DLD1 (cell line): ENCODE measurements at regions not wholly inside any gene's neighbourhood (a gene's known extent, or its start where the extent isn't known, plus 50 kb on each side); places are given as distances from the start of the nearest gene placed in this dataset.
"Not testable (repeated sequence)": the region's sequence is repeated elsewhere in the genome, so short reads cannot be mapped to it uniquely, and the experiment has no call there.

ENCODE experiments used
- in situ Hi-C: cut with HindIII; loops from 2 replicates; pipeline ENCODE4 v1.10.0; 2017; ENCODE audit warnings: low sequenced_read_pairs

DNA sequence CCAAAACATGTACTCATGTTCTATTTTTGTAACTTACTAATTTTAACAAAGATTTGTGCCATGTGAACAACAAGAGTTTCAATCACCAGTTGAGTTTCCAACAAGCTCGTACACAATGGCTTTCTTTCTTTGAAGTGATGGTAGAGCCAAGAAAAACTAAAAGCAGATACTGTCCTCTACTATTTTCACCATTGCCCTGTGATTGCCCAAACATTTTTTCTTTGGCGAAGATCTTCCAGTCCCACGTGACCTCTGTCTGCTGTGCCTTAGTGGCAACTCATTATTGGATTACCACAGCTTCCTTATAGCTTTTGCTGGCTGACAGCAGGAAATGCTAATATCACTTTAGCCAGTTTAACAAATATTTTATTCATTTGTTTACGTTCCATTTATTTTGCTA is 1147.1 kb downstream of the STIM2 start:
- in situ Hi-C loops = no loop called here

DNA sequence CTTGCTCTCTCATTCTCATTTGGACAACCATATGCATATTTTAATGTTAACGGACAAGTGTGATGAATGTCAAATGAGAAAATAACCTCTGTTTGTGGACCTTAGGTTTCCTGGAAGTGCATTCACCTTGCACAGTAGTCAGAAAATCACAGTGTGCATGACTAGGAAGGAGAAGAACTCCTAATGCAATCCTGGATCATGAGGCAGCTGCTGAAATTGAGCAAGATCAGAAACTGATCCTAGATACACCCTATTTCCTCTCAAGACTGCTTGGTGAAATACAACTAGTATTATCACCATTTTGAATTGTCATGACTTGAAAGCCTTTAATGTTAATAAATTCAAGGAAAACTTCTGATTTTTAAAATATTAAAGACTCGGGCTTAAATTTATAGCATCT is 1148.9 kb downstream of the STIM2 start:
- in situ Hi-C loops = no loop called here

DNA sequence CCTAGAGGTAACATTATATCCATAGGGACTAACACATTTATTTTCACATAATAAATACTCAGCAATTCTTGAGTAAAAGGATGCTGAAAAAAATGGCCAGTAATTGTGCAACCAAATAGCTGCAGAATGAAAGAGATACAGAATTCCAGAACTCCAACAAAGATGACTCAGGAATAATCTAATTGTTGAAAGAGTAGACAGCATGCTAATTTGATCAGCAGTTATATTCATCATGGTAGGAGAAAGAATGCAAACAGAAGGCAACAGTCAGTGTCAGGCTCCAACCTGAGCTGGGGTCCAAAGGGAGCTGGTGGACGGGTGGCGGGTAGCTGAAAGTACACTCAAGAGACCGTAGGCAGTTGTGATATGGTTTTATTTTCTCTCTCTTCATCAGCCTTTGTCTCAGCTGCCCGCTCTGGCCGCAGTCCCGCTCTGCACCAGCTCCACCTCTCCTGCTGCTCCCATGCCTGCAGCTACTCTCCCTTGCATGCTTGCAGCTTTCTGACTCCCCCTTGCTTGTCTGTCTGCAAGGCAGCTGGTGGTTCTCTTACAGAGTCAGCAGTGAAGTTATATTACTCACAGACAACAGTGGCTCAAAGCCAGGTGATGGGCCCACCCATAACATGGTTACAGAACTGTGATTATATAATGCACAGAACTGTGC is 1150.1 kb downstream of the STIM2 start:
- in situ Hi-C loops = no loop called here

DNA sequence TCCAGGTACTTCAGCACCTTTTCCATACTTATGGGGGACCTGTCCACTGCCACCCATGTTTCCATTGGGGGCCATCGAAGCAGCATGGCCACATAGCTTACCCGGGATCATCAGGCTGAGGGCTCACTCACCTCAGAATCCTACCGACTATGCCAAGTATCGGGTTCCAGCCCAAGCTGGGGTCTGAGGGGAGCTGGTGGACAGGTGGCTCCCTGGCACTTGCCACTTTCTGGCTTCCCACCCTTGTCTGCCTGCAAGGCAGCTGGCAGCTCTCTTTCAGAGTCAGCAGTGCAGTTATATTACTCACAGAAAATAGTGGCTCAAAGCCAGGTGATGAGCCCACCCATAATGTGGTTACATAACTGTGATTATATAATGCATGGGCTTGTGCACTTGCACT is 1153.8 kb downstream of the STIM2 start:
- in situ Hi-C loops = no loop called here

DNA sequence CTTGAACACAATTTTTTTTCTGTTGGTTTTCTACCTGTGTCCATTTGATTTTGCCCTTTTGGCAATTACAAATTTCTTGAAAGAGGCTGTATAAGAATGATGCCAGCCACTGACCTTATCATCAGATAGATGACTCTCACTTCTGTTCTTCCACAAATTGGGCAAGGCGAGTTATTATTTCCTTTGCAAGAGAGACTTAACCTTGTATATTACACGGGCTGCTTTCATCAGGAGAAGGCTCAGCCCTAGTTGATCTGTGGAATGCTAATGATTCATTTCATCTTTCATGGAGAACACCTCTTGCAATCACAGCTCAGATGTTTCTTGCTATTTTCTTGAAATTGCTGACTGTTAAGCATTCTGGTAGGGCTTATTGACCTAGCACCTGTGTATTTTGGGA is 1155.4 kb downstream of the STIM2 start:
- in situ Hi-C loops = no loop called here

DNA sequence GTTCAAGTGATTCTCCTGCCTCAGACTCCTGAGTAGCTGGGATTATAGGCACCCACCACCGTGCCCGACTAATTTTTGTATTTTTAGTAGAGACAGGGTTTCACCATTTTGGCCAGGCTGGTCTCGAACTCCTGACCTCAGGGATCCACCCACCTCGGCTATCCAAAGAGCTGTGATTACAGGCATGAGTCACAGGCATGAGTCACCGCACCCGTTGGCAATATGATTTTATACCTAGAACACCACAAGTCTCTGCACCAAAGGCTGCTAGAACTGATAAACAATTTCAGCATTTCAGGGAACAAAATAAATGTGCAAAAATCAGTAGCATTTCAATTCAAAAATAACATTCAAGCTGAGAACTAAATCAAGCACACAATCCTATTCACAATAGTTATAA is 1177.6 kb downstream of the STIM2 start:
- in situ Hi-C loops = not testable (repeated sequence)

DNA sequence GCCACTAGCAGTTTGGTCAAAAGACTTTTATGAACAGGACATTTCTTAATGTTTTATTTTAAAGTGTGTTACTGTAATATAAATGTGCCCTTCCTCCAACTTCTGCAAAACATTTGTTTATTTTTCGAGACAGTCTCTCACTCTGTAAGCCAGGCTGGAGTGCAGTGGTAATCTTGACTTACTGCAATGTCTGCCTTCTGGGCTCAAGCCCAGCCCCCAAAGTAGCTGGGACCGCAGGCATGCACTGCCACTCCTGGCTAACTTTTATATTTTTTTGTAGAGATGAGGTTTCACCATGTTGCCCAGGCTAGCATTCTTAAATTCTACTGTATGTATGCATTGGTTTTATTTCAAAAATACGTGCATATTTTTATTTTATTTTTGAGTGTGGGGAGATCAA is 1201.9 kb downstream of the STIM2 start:
- in situ Hi-C loops = no loop called here

DNA sequence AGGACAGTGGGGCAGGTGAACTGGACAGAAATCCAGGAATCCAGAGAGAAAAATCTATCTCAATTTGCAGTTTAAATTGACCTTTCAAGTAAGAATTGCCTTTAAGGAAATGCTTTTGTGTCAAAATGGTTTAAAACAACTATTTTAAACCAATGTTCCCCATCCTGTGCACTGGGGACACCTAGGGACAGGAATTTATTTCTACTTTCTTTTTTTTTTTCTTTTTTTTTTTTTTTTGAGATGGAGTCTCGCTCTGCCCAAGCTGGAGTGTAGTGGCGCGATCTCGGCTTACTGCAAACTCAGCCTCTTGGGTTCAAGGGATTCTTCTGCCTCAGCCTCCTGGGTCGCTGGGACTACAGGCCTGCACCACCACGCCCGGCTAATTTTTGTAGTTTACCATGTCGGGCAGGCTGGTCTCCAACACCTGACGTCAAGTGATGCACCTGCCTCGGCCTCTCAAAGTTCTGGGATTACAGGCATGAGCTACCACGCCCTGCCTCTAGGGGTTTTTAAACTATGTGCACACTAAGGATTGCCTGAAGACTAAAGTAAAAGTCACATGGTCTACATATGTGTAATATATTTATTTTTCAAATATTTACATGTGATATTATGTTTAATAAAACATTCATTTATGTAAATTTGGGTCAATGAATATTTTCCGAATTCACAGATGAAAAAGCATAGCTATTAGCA is 1213.4 kb downstream of the STIM2 start:
- in situ Hi-C loops = no loop called here

DNA sequence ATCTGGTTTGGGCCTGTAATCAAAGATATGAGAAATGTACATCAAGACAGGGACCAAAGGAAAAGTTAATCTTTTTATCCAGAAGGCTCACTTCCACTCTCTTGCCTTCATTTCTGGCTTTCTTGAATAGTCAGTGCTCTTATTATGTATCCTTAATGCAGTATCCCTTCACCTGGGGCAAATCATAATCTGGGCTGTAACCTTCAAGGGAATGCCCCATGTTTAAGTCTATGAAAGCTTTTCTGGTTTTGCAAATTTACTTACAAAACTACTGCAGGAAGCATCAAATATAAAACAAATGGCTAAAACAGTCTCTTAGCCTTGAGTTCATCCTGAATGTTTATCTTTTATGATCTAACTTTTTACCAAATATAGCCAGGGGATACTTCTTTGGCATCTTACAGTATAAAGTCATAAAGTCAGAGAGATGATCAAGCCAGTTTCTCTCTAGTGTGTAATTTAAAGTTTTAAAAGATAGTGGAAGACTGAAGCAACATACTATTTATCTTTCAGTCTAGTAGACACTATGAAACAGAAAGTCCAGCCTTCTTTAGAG is 1214.8 kb downstream of the STIM2 start:
- in situ Hi-C loops = no loop called here

DNA sequence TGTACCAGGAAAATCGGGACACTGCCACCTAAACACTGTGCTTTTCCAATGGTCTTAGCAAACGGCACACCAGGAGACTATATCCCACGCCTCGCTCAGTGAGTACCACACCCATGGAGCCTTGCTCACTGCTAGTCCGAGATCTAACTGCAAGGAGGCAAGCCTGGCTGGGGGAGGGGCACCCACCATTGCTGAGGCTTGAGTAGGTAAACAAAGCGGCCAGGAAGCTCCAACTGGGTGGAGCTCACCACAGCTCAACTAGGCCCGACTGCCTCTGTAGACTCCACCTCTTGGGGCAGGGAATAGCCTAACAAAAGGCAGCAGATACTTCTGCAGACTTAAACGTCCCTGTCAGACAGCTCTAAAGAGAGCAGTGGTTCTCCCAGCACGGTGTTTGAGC is 1216.6 kb downstream of the STIM2 start:
- in situ Hi-C loops = not testable (repeated sequence)

DNA sequence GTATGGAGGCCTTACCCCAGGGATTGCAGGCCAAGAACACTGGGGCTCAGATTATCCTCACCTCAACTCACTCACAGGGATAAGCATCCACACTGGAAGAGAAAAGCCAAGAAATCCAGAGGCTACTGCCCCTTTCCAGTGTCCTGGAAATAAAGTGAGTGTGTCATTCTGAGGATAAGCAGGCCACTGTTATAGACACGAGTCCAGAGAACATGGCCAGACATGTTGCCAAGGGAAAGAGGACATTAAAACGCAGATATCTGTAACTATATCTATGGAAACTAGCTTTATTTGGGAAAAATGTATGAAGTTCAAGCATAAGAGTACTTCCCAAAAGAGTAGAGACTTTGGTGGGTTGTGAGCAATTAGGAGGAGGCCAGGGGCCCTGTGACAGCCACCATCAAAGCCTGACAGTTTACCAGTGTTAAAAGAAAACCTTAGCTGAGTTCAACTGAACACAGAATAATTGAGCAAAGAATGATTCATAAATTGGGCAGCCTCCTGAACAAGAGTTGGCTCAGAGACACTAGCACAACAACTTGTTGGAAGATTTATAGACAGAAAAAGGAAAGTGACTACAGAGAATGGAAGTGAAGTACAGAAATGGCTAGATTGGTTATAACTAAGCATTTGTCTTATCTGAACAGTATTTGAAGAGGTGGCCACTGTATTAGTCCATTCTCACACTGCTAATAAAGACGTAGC is 1222.2 kb downstream of the STIM2 start:
- in situ Hi-C loops = no loop called here

DNA sequence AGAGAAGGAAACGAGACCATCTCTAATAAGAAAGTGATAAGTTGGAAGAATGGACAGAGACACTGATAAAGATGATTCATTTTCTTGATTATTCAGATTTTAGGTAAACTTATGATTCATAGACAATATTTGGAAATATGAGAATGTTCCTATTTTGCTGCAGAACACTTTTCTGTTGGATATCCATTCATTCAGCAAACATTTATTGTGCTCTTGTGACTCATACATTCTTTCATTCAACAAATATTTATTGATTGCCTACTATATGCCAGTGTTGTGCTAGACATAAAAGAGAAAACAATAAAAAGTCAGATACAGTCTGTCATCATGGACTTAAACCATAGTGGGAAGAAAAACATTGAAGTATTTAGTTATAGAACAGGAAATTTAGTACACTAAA is 1232.0 kb downstream of the STIM2 start:
- in situ Hi-C loops = no loop called here

DNA sequence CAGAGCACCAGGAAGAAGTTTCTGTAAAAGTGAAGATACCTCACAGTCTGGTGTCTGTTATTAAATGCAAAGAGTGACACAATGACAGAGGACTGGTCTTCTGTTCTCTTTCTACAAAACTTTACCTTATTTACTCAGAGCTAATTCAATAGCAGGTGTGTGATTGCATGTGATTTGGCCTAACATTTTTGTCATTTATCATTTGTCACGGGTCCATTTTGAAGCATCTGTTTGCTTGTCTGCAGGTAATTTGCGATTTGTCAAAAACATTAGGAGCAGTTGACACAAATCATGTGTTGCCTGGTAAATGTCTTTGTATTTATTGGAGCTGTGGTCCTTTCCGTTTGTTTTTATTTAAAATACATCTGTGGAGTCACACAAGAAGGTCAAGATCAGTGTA is 1232.4 kb downstream of the STIM2 start:
- in situ Hi-C loops = no loop called here

DNA sequence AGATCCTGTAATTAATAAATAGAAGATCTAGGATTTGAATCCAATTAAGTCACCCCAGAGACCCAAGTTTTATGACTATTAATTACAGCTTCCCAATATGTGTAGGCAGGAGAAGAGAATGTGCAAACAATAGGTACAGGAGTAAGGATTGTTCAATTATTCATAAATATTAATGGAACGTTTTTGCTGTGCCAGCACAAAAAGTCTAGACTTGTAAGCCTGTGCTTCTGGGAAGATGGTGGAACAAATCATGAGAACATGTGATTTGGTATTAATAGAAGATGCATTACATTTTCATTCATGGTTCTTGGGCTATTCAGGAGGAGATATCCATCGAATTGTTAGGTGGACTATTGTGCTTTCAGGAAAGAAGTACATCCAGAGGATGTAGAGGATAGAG is 1240.9 kb downstream of the STIM2 start:
- in situ Hi-C loops = no loop called here

DNA sequence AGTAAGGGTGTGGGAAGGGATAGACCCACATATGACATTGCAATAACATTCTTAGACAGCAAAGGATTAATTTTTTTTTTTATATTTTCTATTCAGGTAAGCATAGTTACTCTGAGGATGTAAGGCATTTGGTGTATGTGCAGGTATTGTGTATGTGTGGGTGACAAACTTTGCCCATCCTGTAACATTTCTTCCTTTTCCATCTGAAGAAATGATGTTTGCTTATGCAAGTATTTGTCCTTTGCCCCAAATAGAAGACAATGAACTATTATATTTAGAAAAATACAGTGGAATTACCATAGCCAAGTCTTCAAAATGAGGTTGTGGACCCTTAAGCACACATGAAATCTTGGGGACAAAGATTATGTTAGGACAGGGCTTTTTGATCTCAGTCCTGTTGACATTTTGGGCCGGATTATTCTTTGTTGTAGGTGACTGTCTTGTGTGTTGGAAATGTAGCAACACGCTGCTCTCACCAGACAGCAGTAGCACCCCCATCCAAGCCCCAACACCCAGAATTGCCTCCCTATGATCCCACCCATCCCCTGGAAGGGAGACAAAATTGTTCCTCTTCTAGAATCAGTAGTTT is 1244.7 kb downstream of the STIM2 start:
- in situ Hi-C loops = no loop called here

DNA sequence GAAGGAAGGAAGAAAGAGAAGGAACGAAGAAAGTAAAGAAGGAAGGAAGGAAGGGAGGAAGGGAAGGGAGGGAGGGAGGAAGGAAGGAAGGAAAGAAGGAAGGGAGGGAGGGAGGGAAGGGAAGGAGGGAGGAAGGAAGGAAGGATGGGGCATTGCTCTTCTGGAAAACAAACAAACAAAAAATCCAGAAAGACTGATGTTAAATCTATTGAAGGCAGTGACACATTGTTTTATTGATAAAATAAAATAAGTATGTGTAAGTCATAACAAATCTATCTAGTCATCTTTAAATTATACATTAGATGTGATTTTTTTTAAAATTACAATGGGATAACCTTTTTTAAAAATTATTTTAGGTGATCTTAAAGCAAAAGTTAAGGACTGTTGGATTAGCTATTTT is 1245.5 kb downstream of the STIM2 start:
- in situ Hi-C loops = no loop called here

DNA sequence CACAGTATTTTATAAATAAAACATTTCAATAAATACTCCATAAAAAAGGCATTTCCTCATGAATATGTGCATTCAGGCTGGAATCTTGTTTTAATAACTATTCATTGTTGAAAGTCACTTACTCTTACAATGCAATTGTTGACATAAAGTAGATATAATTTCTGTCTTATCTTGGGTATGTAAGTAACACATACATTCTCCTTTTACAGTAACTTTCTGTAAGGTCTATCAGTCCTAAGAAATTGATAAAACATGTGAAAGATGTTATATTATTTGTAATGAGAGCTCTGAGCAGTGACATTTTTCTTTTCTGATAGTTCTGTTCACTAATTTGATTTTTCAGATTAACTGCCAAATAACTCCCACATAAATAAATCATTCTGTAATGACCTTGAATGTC is 1249.2 kb downstream of the STIM2 start:
- in situ Hi-C loops = no loop called here

DNA sequence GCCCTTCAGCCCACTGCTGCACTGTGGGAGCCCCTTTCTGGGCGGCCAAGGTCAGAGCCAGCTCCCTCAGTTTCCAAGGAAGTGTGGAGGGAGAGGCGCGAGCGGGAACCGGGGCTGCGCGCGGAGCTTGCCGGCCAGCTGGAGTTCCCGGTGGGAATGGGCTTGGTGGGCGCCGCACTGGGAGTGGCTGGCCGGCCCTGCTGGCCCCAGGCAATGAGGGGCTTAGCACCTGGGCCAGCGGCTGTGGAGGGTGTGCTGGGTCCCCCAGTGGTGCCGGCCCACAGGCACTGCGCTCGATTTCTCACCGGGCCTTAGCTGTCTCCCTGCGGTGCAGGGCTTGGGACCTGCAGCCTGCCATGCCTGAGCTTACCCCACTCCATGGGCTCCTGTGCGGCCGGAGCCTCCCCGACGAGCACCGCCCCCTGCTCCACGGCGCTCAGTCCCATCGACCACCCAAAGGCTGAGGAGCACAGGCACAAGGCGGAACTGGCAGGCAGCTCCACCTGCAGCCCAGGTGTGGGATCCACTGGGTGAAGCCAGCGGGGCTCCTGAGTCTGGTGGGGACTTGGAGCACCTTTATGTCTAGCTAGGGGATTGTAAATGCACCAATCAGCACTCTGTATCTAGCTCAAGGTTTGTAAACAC is 1252.2 kb downstream of the STIM2 start:
- in situ Hi-C loops = not testable (repeated sequence)

DNA sequence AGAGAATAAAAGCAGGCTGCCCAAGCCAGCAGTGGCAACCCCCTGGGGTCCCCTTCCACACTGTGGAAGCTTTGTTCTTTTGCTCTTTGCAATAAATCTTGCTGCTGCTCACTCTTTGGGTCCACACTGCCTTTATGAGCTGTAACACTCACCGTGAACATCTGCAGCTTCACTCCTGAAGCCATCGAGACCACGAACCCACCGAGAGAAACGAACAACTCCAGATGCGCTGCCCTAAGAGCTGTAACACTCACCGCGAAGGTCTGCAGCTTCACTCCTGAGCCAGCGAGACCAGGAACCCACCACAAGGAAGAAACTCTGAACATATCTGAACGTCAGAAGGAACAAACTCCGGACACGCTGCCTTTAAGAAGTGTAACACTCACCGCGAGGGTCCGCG is 1252.9 kb downstream of the STIM2 start:
- in situ Hi-C loops = not testable (repeated sequence)

DNA sequence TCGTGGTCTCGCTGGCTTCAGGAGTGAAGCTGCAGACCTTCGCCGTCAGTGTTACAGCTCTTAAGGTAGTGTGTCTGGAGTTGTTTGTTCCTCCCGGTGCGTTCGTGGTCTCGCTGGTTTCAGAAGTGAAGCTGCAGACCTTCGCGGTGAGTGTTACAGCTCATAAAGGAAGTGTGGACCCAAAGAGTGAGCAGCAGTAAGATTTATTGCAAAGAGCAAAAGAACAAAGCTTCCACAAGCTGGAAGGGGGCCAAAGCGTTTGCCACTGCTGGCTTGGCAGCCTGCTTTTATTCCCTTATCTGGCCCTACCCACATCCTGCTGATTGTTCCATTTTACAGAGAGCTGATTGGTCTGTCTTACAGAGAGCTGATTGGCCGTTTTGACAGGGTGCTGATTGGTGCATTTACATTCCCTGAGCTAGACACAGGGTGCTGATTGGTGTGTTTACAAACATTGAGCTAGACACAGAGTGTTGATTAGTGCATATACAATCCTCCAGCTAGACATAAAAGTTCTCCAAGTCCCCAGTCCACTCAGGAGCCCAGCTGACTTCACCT is 1256.0 kb downstream of the STIM2 start:
- in situ Hi-C loops = not testable (repeated sequence)
